ENCODE measurements at regions not wholly inside any gene's neighbourhood (a gene's known extent, or its start where the extent isn't known, plus 50 kb on each side); places are given as distances from the start of the nearest gene placed in this dataset.

DNA sequence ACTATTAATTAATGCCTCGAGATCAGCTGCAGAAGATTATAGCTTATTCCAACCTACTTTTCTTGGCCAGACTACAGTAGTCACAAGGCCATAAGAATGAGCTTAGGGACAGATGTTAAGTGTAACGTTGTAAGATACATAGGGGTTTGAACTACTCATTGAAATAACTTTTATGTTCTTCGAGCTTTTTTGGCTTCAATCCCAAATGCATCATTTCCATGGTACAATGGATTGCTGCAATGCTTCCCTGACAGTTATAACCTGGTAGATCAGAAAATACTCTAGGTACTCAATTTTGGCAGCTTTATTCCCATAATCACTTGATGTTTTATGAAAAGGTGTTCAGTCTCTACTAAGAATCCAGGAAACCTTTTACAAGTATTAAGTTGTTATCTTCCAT lies 2216.7 kb upstream of the PCDH20 start:
- DNase-seq (ENCODE audit: low read depth, low spot score), result no peak
- no peaks in the 10 kb centered on the region for H3K9me3 ChIP-seq (ENCODE audit: insufficient read depth, low read length)
- no peak overlapping the region for H3K9ac ChIP-seq (ENCODE audit: insufficient read length, low read depth)
- no peaks in the 10 kb centered on the region for H3K36me3 ChIP-seq (ENCODE audit: insufficient read depth, insufficient read length, low read length)
- H3K4me1 ChIP-seq (ENCODE audit: insufficient read depth, insufficient read length), result no peaks in the 10 kb centered on the region
- no peak for TF ChIP-seq ZNF274 (IDR thresholded peaks at IDR 0.05; ENCODE audit: low read depth, low read length)
- TF ChIP-seq YY1 (IDR thresholded peaks at IDR 0.05; ENCODE audit: insufficient read depth, insufficient read length), result no peak
- TF ChIP-seq SUZ12 (IDR thresholded peaks at IDR 0.05; ENCODE audit: extremely low read depth, insufficient read depth, insufficient read length), result no peak
- H3K27me3 ChIP-seq (ENCODE audit: insufficient read depth, insufficient read length), result no peaks in the 10 kb centered on the region
- H3K4me3 ChIP-seq (ENCODE audit: insufficient read length, low read depth), result no peak overlapping the region

GRCh38 chr13:63631006-63631405 lies 2215.4 kb upstream of the PCDH20 start:
- Histone ChIP-seq H3K9me3 (ENCODE audit: insufficient read depth, low read length) (no peaks in the 10 kb centered on the region), H3K4me3 (ENCODE audit: insufficient read length, low read depth) (no peak overlapping the region), H3K4me1 (ENCODE audit: insufficient read depth, insufficient read length) (no peaks in the 10 kb centered on the region), H3K9ac (ENCODE audit: insufficient read length, low read depth) (no peak overlapping the region), H3K27me3 (ENCODE audit: insufficient read depth, insufficient read length) (no peaks in the 10 kb centered on the region), H3K36me3 (ENCODE audit: insufficient read depth, insufficient read length, low read length) (no peaks in the 10 kb centered on the region)
- TF ChIP-seq YY1 (IDR thresholded peaks at IDR 0.05; ENCODE audit: insufficient read depth, insufficient read length), result no peak
- no peak for TF ChIP-seq SUZ12 (IDR thresholded peaks at IDR 0.05; ENCODE audit: extremely low read depth, insufficient read depth, insufficient read length)
- TF ChIP-seq ZNF274 (IDR thresholded peaks at IDR 0.05; ENCODE audit: low read depth, low read length), result no peak
- DNase-seq (ENCODE audit: low read depth, low spot score), result no peak

DNA sequence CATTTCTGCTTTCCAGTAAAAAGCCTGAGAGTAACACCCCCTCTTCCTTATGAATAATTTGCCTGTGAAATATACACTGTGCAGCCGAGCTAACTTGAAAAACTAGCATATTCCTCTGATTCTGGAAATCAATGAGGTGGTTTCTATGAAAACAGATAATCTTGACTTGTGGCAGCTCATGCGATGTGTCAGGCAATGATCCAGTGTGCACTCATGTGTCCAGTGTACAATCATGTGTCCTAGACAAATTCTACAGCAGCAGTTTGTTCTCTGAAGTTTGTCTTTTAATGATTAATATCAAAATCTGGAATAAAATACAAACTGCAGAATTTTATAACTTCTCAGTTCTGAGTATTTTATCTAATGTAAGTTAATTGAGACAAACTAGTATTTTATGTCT lies 2213.9 kb upstream of the PCDH20 start:
- Histone ChIP-seq H3K27me3 (ENCODE audit: insufficient read depth, insufficient read length) (no peaks in the 10 kb centered on the region), H3K9me3 (ENCODE audit: insufficient read depth, low read length) (no peaks in the 10 kb centered on the region), H3K9ac (ENCODE audit: insufficient read length, low read depth) (no peak overlapping the region), H3K36me3 (ENCODE audit: insufficient read depth, insufficient read length, low read length) (no peaks in the 10 kb centered on the region), H3K4me1 (ENCODE audit: insufficient read depth, insufficient read length) (no peaks in the 10 kb centered on the region), H3K4me3 (ENCODE audit: insufficient read length, low read depth) (no peak overlapping the region)
- no peak for DNase-seq (ENCODE audit: low read depth, low spot score)
- TF ChIP-seq ZNF274 (IDR thresholded peaks at IDR 0.05; ENCODE audit: low read depth, low read length) (no peak), SUZ12 (IDR thresholded peaks at IDR 0.05; ENCODE audit: extremely low read depth, insufficient read depth, insufficient read length) (no peak), YY1 (IDR thresholded peaks at IDR 0.05; ENCODE audit: insufficient read depth, insufficient read length) (no peak)

- no peaks in the 10 kb centered on the region for H3K9me3 ChIP-seq (ENCODE audit: insufficient read depth, low read length)
- no peak overlapping the region for H3K9ac ChIP-seq (ENCODE audit: insufficient read length, low read depth)
- no peak for DNase-seq (ENCODE audit: low read depth, low spot score)
- TF ChIP-seq YY1 (IDR thresholded peaks at IDR 0.05; ENCODE audit: insufficient read depth, insufficient read length), result no peak
- TF ChIP-seq SUZ12 (IDR thresholded peaks at IDR 0.05; ENCODE audit: extremely low read depth, insufficient read depth, insufficient read length), result no peak
- TF ChIP-seq ZNF274 (IDR thresholded peaks at IDR 0.05; ENCODE audit: low read depth, low read length), result no peak
- no peaks in the 10 kb centered on the region for H3K27me3 ChIP-seq (ENCODE audit: insufficient read depth, insufficient read length)
- H3K4me3 ChIP-seq (ENCODE audit: insufficient read length, low read depth), result no peak overlapping the region
- no peaks in the 10 kb centered on the region for H3K4me1 ChIP-seq (ENCODE audit: insufficient read depth, insufficient read length)
- no peaks in the 10 kb centered on the region for H3K36me3 ChIP-seq (ENCODE audit: insufficient read depth, insufficient read length, low read length)
Observed at GRCh38 chr13:63628310-63628709, 2212.7 kb upstream of the PCDH20 start.

GRCh38 chr13:63625869-63626268 lies 2210.2 kb upstream of the PCDH20 start:
- no peak for DNase-seq (ENCODE audit: low read depth, low spot score)
- H3K27me3 ChIP-seq (ENCODE audit: insufficient read depth, insufficient read length), result no peaks in the 10 kb centered on the region
- H3K36me3 ChIP-seq (ENCODE audit: insufficient read depth, insufficient read length, low read length), result no peaks in the 10 kb centered on the region
- no peaks in the 10 kb centered on the region for H3K9me3 ChIP-seq (ENCODE audit: insufficient read depth, low read length)
- H3K9ac ChIP-seq (ENCODE audit: insufficient read length, low read depth), result no peak overlapping the region
- TF ChIP-seq YY1 (IDR thresholded peaks at IDR 0.05; ENCODE audit: insufficient read depth, insufficient read length), result no peak
- H3K4me1 ChIP-seq (ENCODE audit: insufficient read depth, insufficient read length), result no peaks in the 10 kb centered on the region
- H3K4me3 ChIP-seq (ENCODE audit: insufficient read length, low read depth), result no peak overlapping the region

- no peaks in the 10 kb centered on the region for H3K4me1 ChIP-seq (ENCODE audit: insufficient read depth, insufficient read length)
- H3K4me3 ChIP-seq (ENCODE audit: insufficient read length, low read depth), result no peak overlapping the region
- no peaks in the 10 kb centered on the region for H3K36me3 ChIP-seq (ENCODE audit: insufficient read depth, insufficient read length, low read length)
- no peaks in the 10 kb centered on the region for H3K9me3 ChIP-seq (ENCODE audit: insufficient read depth, low read length)
- no peaks in the 10 kb centered on the region for H3K27me3 ChIP-seq (ENCODE audit: insufficient read depth, insufficient read length)
- no peak for DNase-seq (ENCODE audit: low read depth, low spot score)
- no peak for TF ChIP-seq ZNF274 (IDR thresholded peaks at IDR 0.05; ENCODE audit: low read depth, low read length)
- TF ChIP-seq YY1 (IDR thresholded peaks at IDR 0.05; ENCODE audit: insufficient read depth, insufficient read length), result no peak
- TF ChIP-seq SUZ12 (IDR thresholded peaks at IDR 0.05; ENCODE audit: extremely low read depth, insufficient read depth, insufficient read length), result no peak
- H3K9ac ChIP-seq (ENCODE audit: insufficient read length, low read depth), result no peak overlapping the region
Observed at GRCh38 chr13:63614874-63615612, 2199.4 kb upstream of the PCDH20 start.

- Histone ChIP-seq H3K9ac (ENCODE audit: insufficient read length, low read depth) (no peak overlapping the region), H3K4me3 (ENCODE audit: insufficient read length, low read depth) (no peak overlapping the region), H3K36me3 (ENCODE audit: insufficient read depth, insufficient read length, low read length) (no peaks in the 10 kb centered on the region), H3K4me1 (ENCODE audit: insufficient read depth, insufficient read length) (no peaks in the 10 kb centered on the region), H3K9me3 (ENCODE audit: insufficient read depth, low read length) (no peaks in the 10 kb centered on the region), H3K27me3 (ENCODE audit: insufficient read depth, insufficient read length) (no peaks in the 10 kb centered on the region)
- no peak for DNase-seq (ENCODE audit: low read depth, low spot score)
- TF ChIP-seq YY1 (IDR thresholded peaks at IDR 0.05; ENCODE audit: insufficient read depth, insufficient read length) (no peak), SUZ12 (IDR thresholded peaks at IDR 0.05; ENCODE audit: extremely low read depth, insufficient read depth, insufficient read length) (no peak), ZNF274 (IDR thresholded peaks at IDR 0.05; ENCODE audit: low read depth, low read length) (no peak)
Observed at GRCh38 chr13:63607153-63607552, 2191.5 kb upstream of the PCDH20 start.
